Skin of body (tissue), 1 donor: ENCODE measurements at regions not wholly inside any gene's neighbourhood (a gene's known extent, or its start where the extent isn't known, plus 50 kb on each side); places are given as distances from the start of the nearest gene placed in this dataset.

Experiments
- DNase-seq: peaks from one replicate; lab custom pipeline; 2025; lab: John Stamatoyannopoulos, UW

GRCh38 chr15:77769700-77770099 lies 137.0 kb upstream of the LINGO1 start:
- no peak for DNase-seq

DNA sequence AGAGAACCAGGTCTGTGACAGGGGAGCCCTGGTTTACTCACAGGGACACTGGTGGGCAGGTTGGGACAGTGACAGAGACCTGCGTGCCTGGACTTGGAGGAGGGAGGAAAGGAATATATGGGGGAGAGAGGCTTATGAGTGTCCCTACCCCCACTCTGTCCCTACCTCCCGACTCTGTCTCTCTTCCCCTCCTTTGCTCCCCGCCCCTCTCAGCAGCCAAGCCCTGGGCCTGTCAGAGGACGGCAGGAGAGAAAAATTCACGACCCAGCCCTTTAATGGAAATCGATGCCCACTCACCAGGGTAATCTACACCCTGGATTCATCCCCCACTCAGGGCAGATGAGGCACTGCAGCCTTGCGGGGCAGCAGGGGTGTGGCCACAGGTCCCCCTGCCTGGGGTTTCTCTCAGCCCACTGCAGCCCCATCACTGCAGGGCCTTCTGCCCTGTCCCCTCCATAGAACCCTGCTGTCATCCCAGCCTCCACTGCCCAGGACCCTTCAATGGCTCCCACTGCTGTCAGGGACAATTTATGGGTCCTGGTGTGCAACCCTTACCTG lies 135.9 kb upstream of the LINGO1 start:
- no peak for DNase-seq

GRCh38 chr15:77768107-77768506 lies 135.4 kb upstream of the LINGO1 start:
- DNase-seq = no peak

DNA sequence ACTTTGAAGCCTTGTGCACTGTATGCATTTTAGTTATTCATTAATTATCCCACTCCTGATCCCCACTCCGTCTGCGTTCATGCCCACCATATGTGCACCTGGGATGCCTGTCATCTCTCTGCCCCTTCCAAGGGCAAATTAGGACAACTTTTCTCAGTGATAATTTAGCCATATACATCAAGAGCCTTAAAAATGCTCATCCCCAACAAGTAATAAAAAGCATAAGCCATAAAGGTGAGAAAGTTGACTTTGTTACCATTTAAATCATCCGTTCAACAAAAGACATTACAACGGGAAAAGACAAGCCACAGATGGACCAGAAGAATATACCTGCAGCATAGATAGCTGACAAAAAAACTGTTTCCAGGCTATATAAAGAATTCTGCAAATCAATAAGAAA lies 131.4 kb upstream of the LINGO1 start:
- DNase-seq = no peak

DNA sequence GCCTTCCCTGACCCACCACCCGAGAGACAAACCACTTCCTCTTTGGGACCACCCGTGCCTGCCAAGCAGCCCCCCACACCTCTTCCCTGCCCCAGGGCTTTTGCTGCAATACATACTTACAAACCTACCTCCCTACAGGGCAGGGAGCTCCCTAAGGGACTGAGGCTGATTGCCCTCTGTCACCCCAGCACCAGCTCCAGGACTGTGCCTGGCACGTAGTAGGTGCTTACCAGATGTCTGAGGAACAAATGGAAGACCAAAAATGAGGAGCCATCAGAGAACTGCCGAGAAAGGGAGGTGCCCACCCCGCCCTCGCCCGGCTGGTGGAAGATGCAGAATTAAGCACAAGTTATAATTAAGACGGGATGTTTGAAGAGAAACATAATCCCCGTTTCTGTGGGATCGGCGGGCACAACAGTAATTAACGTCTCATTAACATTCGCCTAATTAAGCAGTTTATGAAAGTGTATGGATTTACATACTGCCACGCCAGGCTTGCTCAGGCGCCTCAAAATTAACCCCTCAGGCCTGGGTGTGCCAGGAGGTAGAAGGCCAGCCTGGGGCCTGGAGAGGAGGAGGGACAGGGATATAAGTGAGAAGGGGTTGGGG lies 130.1 kb upstream of the LINGO1 start:
- no peak for DNase-seq

- DNase-seq = no peak
These were observed 127.3 kb upstream of the LINGO1 start for GRCh38 chr15:77759896-77760592.

GRCh38 chr15:77753939-77754338 lies 121.2 kb upstream of the LINGO1 start:
- DNase-seq = no peak

DNA sequence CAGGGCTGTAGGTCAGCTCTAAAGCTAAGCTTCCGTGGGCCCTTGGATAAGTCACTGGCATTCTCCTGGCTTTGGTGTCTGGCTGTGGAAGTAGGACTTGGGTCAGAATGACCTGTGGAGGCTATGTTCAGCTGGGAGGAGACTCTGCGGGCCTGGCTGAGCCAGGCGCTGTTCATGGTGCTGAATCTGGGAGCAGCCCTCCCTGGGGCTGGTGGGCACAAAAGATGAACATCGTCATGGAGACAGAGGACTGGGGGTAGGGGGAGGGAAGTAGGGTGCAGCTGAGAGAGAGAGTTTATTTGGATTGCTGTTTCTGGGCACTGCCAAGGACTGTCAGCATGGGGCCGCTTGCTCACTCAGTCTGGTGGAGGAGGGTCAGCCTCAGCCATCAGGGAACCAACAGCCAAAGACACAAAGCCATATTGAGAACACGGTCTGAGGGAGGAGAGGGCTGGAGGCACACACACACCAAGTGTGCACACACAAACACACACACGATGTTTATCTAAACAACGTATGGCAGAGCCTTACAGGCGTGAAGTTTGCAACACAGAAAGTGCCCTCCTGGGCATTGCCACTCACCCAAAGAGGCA lies 120.7 kb upstream of the LINGO1 start:
- DNase-seq = no peak

- DNase-seq = no peak
These were observed 117.4 kb upstream of the LINGO1 start for GRCh38 chr15:77749998-77750540.

DNA sequence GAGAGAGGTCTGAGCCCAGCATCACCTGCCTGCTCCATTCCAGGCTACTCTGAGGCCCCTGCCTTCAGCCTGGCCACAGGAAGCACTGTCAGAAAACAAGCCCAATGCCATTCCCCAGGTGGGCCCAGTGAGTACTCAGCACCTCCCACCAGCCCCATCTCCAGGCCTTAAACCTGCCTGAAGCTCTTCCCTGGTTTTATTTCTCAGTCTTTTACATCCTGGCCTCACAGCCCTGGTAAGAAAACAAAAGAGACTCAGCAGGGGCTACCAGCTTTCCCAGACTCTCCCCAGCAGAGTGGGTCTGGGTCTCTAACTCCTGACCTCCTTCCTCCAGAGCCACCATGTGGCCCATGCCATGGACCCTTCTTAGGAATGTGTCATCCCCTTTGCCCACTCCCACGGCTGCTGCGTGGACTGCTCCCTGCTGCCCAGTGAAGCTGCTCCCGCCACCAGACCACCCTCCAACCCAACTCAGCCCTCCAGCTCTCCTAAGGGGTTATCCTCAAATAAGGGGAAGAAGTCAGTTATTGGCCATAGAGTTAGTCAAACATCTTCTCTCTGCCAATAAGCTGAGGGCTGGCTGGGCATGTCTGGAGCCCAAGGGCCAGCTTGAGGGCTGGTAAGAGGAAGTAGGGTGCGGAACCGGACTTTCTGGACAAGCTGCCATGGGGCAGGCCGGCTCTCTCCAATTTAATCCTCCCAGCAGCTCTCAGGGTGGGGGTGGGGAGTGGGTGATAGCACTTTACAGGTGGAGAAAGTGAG lies 116.7 kb upstream of the LINGO1 start:
- DNase-seq = no peak

- no peak for DNase-seq
These were observed 115.7 kb upstream of the LINGO1 start for GRCh38 chr15:77748078-77749064.

GRCh38 chr15:77747175-77748077 lies 114.7 kb upstream of the LINGO1 start:
- DNase-seq = no peak

- no peak for DNase-seq
These were observed 113.8 kb upstream of the LINGO1 start for GRCh38 chr15:77746254-77747174.

DNA sequence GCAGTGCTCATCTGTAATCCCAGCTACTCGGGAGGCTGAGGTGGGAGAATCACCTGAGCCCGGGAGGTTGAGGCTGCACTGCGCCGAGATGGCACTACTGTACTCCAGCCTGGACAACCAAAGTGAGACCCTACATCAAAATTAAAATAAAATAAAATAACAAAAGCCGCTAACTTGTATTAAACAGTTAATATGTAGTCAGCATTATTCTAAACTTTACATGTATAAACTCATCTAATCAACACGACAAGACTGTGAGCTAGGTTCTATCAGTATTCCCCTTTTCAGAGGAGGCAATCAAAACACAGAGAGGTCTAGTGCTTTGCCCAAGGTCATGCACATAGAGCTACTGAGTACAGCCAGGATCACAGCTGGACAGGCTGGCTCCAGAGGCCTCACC lies 111.7 kb upstream of the LINGO1 start:
- DNase-seq = no peak

- no peak for DNase-seq
These were observed 109.9 kb upstream of the LINGO1 start for GRCh38 chr15:77742570-77742969.

DNA sequence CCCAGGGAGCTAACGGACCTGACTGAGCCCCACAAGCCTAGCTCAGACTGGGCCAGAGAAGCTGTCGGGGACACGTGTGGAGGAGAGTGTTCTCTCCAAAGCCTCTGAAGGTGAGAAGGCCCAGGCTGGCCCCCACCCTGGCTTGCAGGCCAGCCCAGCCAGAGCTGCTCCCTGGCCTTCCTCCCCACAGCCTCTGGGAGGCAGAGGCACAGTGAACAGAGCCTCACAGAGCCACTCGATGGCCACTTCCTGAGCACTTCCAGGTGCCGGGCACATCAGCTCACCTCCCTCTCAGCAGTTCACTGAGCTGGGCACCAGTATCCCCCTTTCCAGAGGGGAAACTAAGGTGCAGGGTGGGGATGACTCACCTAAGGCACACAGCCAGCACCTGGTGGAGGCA lies 109.4 kb upstream of the LINGO1 start:
- DNase-seq = no peak

- no peak for DNase-seq
These were observed 108.4 kb upstream of the LINGO1 start for GRCh38 chr15:77741106-77741505.
